ENCODE measurements at regions not wholly inside any gene's neighbourhood (a gene's known extent, or its start where the extent isn't known, plus 50 kb on each side); places are given as distances from the start of the nearest gene placed in this dataset. TPM values are rescaled to one million over a fixed set of nuclear protein-coding genes. Genes with fewer than 3 reads are reported as not detected.

DNA sequence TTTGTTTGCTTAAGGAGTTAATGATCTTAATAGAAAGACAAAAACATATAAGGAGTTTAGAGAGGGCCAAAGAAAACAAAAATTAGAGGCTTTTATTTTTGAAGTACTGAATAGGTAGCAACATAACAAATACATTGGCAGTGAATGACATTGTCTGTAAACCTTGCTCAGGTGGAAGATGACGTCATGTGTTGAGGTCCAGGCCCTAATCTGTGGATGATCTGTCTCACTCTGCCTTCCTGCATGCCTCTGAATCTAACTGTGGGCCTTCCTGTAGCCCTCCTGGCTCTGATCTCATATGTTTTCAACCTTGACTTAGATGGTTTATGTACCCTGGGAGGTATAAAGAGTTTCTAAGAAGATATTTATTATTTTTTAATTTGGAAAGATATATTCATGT is 58.1 kb upstream of the DYNAP start:
- Histone ChIP-seq H3K9me3 (ENCODE audit: control insufficient read depth in 4 of 4, insufficient read depth in 3 of 4, low read length in 3 of 4) (peaks cover 0 to 19% (median 5%) of the 10 kb centered on the region in 4 donors), H3K9ac (ENCODE audit: insufficient read depth in 1 of 2, low read length in 2 of 2) (no peak overlapping the region), H3K36me3 (ENCODE audit: control insufficient read depth in 4 of 4, insufficient read depth in 4 of 4, low read length in 4 of 4) (no peaks in the 10 kb centered on the region), H3K4me1 (ENCODE audit: control insufficient read depth in 5 of 5, insufficient read depth in 5 of 5, low read length in 5 of 5) (peaks cover 0 to 2% (median 0%) of the 10 kb centered on the region in 5 donors), H3K27ac (ENCODE audit: low read depth in 1 of 2, low read length in 1 of 2) (no peak overlapping the region), H3K4me3 (no peak overlapping the region), H3K27me3 (ENCODE audit: control insufficient read depth in 3 of 3, insufficient read depth in 3 of 3, low read length in 2 of 3) (peaks cover 0 to 17% (median 0%) of the 10 kb centered on the region in 3 donors)
- ATAC-seq (ENCODE audit: insufficient read depth, low FRiP score) (no peak), DNase-seq (no peak)
- 57 to 67% methylated on average over 1 of the region's 1 CpG for WGBS, 2 donors
- TF ChIP-seq, protein P1, sequence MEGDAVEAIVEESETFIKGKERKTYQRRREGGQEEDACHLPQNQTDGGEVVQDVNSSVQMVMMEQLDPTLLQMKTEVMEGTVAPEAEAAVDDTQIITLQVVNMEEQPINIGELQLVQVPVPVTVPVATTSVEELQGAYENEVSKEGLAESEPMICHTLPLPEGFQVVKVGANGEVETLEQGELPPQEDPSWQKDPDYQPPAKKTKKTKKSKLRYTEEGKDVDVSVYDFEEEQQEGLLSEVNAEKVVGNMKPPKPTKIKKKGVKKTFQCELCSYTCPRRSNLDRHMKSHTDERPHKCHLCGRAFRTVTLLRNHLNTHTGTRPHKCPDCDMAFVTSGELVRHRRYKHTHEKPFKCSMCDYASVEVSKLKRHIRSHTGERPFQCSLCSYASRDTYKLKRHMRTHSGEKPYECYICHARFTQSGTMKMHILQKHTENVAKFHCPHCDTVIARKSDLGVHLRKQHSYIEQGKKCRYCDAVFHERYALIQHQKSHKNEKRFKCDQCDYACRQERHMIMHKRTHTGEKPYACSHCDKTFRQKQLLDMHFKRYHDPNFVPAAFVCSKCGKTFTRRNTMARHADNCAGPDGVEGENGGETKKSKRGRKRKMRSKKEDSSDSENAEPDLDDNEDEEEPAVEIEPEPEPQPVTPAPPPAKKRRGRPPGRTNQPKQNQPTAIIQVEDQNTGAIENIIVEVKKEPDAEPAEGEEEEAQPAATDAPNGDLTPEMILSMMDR (IDR thresholded peaks at IDR 0.05; ENCODE audit: control extremely low read depth, extremely low read depth), result no peak

Small RNA genes in the stretch of these regions (small RNA-seq; reads per million reads assigned to genes)
- gene AC090897.1 (ENCODE audit: low replicate concordance), result not detected
